GM23248 (cell line): ENCODE measurements at regions not wholly inside any gene's neighbourhood (a gene's known extent, or its start where the extent isn't known, plus 50 kb on each side); places are given as distances from the start of the nearest gene placed in this dataset.

ENCODE experiments used
- EZH2 ChIP-seq: fragments of 200-600 bp; sonication (generic); IDR thresholded peaks from 2 replicates; pipeline ENCODE4 v1.6.1; 2018; ENCODE audit warnings: antibody characterized with exemption, mild to moderate bottlenecking; ENCODE audit not compliant: insufficient read depth, poor library complexity, severe bottlenecking
- EZH2phosphoT487 ChIP-seq: fragments of 200-600 bp; sonication (generic); IDR thresholded peaks from 2 replicates; pipeline ENCODE4 v1.6.1; 2018; ENCODE audit warnings: antibody characterized with exemption, moderate library complexity, mild to moderate bottlenecking, low read depth; ENCODE audit not compliant: insufficient read depth

DNA sequence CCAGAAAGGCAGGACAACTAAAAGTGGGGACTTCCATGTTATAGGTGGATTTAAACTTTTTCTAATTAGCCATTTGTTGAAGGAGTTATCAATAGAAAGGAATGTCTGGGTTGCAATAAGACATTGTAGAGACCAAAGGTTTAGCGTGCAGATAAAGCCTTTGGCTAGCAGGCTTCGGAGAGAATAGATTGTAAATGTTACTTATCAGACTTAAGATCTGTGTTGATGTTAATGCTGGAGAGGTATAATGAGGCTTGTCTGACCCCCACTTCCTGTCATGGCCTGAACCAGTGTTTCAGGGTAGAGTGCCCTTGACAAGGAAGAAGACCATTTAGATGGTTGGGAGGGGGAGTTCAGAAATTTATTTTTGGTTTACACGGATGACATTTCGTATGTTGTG is 67.1 kb upstream of the SPIN4 start:
- no peak for TF ChIP-seq EZH2
- TF ChIP-seq EZH2phosphoT487, result no peak
